IMR-90 (cell line): ENCODE measurements at regions not wholly inside any gene's neighbourhood (a gene's known extent, or its start where the extent isn't known, plus 50 kb on each side); places are given as distances from the start of the nearest gene placed in this dataset.

Experiments
- ATAC-seq: fragments of 200-7000 bp; cut with Tn5 transposase; 2 replicates; pipeline ENCODE4 v1.9.1; 2020; ENCODE audit warnings: low read depth, mild to moderate bottlenecking, moderate library complexity
- BruUV-seq: library from RNA; stranded (reverse); fragments of 400-500 nt; replicated peaks from 2 replicates; lab custom pipeline; 2021; lab: Mats Ljungman, UMichigan
- CTCF ChIA-PET: fragments of 300-600 bp; formaldehyde crosslinking; extraction: SDS; loops from one replicate; lab custom pipeline; 2021; ENCODE audit warnings: antibody characterized with exemption; lab: Yijun Ruan, JAX
- POLR2A ChIA-PET: fragments of 300-600 bp; sonication (Branson Sonifier 250); formaldehyde crosslinking; loops from one replicate; lab custom pipeline; 2022; ENCODE audit warnings: antibody characterized with exemption; ENCODE audit not compliant: unreplicated experiment; lab: Charles Lee
- DNase-seq: peaks from one replicate; pipeline ENCODE4 v3.0.0; 2013
- H2AFZ ChIP-seq: replicated peaks from 2 replicates; pipeline ENCODE3; 2013; ENCODE audit warnings: low read length, mild to moderate bottlenecking; ENCODE audit not compliant: poor library complexity
- H2AK5ac ChIP-seq: 2 replicates; pipeline ENCODE4 v1.6.1; 2013; ENCODE audit warnings: low read depth, low read length, inconsistent platforms
- H2AK9ac ChIP-seq: replicated peaks from 2 replicates; pipeline ENCODE3; 2013; ENCODE audit warnings: mild to moderate bottlenecking, low read depth, low read length, moderate library complexity; ENCODE audit not compliant: poor library complexity
- H2BK120ac ChIP-seq: 2 replicates; pipeline ENCODE4 v1.6.1; 2013; ENCODE audit warnings: low read depth, low read length, inconsistent platforms
- H2BK15ac ChIP-seq: 3 replicates; pipeline ENCODE4 v1.6.1; 2013; ENCODE audit warnings: low read depth, low read length, inconsistent platforms
- H2BK20ac ChIP-seq: 2 replicates; pipeline ENCODE4 v1.6.1; 2013; ENCODE audit warnings: low read depth, mild to moderate bottlenecking, inconsistent platforms, low read length, moderate library complexity
- H2BK5ac ChIP-seq: 2 replicates; pipeline ENCODE4 v1.6.1; 2013; ENCODE audit warnings: mild to moderate bottlenecking, low read depth, low read length, inconsistent platforms; ENCODE audit not compliant: poor library complexity, severe bottlenecking
- H3K14ac ChIP-seq: replicated peaks from 2 replicates; pipeline ENCODE4 v1.6.1; 2013; ENCODE audit warnings: low read depth, low read length, inconsistent platforms
- H3K18ac ChIP-seq: 2 replicates; pipeline ENCODE4 v1.6.1; 2013; ENCODE audit warnings: low read depth, low read length, control low read depth
- H3K23ac ChIP-seq: 2 replicates; pipeline ENCODE4 v1.6.1; 2013; ENCODE audit warnings: low read depth, low read length, inconsistent platforms
- H3K27ac ChIP-seq: 2 replicates; pipeline ENCODE4 v1.5.1; 2013; ENCODE audit warnings: mild to moderate bottlenecking, control low read depth, low read length; ENCODE audit not compliant: insufficient read depth
- H3K27me3 ChIP-seq: 2 replicates; pipeline ENCODE4 v1.6.1; 2013; ENCODE audit warnings: low read length; ENCODE audit not compliant: control insufficient read depth, insufficient read depth
- H3K36me3 ChIP-seq: 2 replicates; pipeline ENCODE4 v1.6.1; 2013; ENCODE audit warnings: low read length, mixed read lengths; ENCODE audit not compliant: control insufficient read depth, insufficient read depth
- H3K4ac ChIP-seq: 2 replicates; pipeline ENCODE4 v1.6.1; 2013; ENCODE audit warnings: low read depth, low read length, inconsistent platforms
- H3K4me1 ChIP-seq: 2 replicates; pipeline ENCODE4 v1.6.1; 2013; ENCODE audit warnings: low read length, mixed read lengths; ENCODE audit not compliant: control insufficient read depth, insufficient read depth
- H3K4me2 ChIP-seq: 2 replicates; pipeline ENCODE4 v1.6.1; 2013; ENCODE audit warnings: low read depth, mild to moderate bottlenecking, control low read depth, low read length, moderate library complexity
- H3K4me3 ChIP-seq: 2 replicates; pipeline ENCODE4 v1.5.1; 2013; ENCODE audit warnings: low read depth, mild to moderate bottlenecking, control low read depth, low read length, moderate library complexity; ENCODE audit not compliant: insufficient read depth
- H3K56ac ChIP-seq: 2 replicates; pipeline ENCODE4 v1.6.1; 2013; ENCODE audit warnings: low read length, inconsistent platforms; ENCODE audit not compliant: insufficient read depth; ENCODE audit errors: extremely low read depth
- H3K79me1 ChIP-seq, 2 experiments: 2 replicates each; pipeline ENCODE4 v1.6.1; 2013; ENCODE audit warnings: low read length in 2 of 2, inconsistent platforms in 1 of 2, low read depth in 1 of 2
- H3K9ac ChIP-seq: 2 replicates; pipeline ENCODE4 v1.6.1; 2013; ENCODE audit warnings: low read depth, low read length, control low read depth
- H3K9me1 ChIP-seq: 2 replicates; pipeline ENCODE4 v1.6.1; 2013; ENCODE audit warnings: low read length, inconsistent platforms; ENCODE audit not compliant: insufficient read depth
- H3K9me3 ChIP-seq: 2 replicates; pipeline ENCODE4 v1.6.1; 2013; ENCODE audit warnings: low read length; ENCODE audit not compliant: control insufficient read depth, insufficient read depth
- H4K20me1 ChIP-seq: 2 replicates; pipeline ENCODE4 v1.6.1; 2013; ENCODE audit warnings: low read length, inconsistent platforms; ENCODE audit not compliant: insufficient read depth
- H4K5ac ChIP-seq: 2 replicates; pipeline ENCODE4 v1.6.1; 2013; ENCODE audit warnings: mild to moderate bottlenecking, low read depth, low read length, control low read depth
- H4K8ac ChIP-seq, 2 experiments: 2 replicates each; pipeline ENCODE4 v1.6.1; 2013; ENCODE audit warnings: low read depth in 2 of 2, low read length in 2 of 2, control low read depth in 1 of 2, inconsistent platforms in 1 of 2
- H4K91ac ChIP-seq: 2 replicates; pipeline ENCODE4 v1.6.1; 2013; ENCODE audit warnings: low read depth, low read length, inconsistent platforms; ENCODE audit not compliant: insufficient read depth
- MAFK ChIP-seq: IDR thresholded peaks from 2 replicates; pipeline ENCODE4 v1.6.1; 2012; ENCODE audit warnings: low read depth, low read length, improper control_type of control experiment
- MXI1 ChIP-seq: IDR thresholded peaks from 2 replicates; pipeline ENCODE4 v1.6.1; 2012; ENCODE audit warnings: low read depth, mild to moderate bottlenecking, low read length, moderate library complexity, borderline replicate concordance
- RAD21 ChIP-seq: IDR thresholded peaks from 2 replicates; pipeline ENCODE4 v1.6.1; 2012; ENCODE audit warnings: low read length, improper control_type of control experiment
- SMC3 ChIP-seq: fragments of 150-350 bp; IDR thresholded peaks from 2 replicates; pipeline ENCODE4 v1.6.1; 2016; ENCODE audit warnings: low read depth, mild to moderate bottlenecking, antibody characterized with exemption, low read length, moderate library complexity
- USF2 ChIP-seq: fragments of 150-350 bp; IDR thresholded peaks from 2 replicates; pipeline ENCODE4 v1.6.1; 2017; ENCODE audit warnings: mild to moderate bottlenecking, antibody characterized with exemption, low read length, low read depth
- WGBS, 2 experiments: methylation state at CpG; one replicate each; pipeline versions ENCODE4 v1.1.5 to v1.1.7; 2013; ENCODE audit warnings: missing lambda C conversion rate in 2 of 2; ENCODE audit not compliant: insufficient read length in 1 of 2; ENCODE audit errors: extremely low coverage in 2 of 2; 5-methylcytosine and 5-hydroxymethylcytosine counted together
- dilution Hi-C: fragments of 300-500 bp; cut with HindIII; formaldehyde crosslinking; loops from one replicate; pipeline ENCODE4 v1.14.3; 2018; ENCODE audit warnings: low sequenced_read_pairs; ENCODE audit not compliant: unreplicated experiment
- in situ Hi-C: fragments of 300-500 bp; cut with MboI; formaldehyde crosslinking; loops from 3 replicates; pipeline ENCODE4 v1.14.3; 2019; ENCODE audit warnings: low sequenced_read_pairs, inconsistent platforms, mixed read lengths
- intact Hi-C: fragments of 100-400 bp; cut with micrococcal nuclease; formaldehyde crosslinking; loops from 2 replicates; pipeline ENCODE4 v1.10.0; 2022
- TF ChIP-seq, protein P1 (sequence below): fragments of 150-350 bp; IDR thresholded peaks from 2 replicates; pipeline ENCODE4 v1.6.1; 2016; ENCODE audit warnings: low read depth, mild to moderate bottlenecking, low read length, moderate library complexity, borderline replicate concordance

DNA sequence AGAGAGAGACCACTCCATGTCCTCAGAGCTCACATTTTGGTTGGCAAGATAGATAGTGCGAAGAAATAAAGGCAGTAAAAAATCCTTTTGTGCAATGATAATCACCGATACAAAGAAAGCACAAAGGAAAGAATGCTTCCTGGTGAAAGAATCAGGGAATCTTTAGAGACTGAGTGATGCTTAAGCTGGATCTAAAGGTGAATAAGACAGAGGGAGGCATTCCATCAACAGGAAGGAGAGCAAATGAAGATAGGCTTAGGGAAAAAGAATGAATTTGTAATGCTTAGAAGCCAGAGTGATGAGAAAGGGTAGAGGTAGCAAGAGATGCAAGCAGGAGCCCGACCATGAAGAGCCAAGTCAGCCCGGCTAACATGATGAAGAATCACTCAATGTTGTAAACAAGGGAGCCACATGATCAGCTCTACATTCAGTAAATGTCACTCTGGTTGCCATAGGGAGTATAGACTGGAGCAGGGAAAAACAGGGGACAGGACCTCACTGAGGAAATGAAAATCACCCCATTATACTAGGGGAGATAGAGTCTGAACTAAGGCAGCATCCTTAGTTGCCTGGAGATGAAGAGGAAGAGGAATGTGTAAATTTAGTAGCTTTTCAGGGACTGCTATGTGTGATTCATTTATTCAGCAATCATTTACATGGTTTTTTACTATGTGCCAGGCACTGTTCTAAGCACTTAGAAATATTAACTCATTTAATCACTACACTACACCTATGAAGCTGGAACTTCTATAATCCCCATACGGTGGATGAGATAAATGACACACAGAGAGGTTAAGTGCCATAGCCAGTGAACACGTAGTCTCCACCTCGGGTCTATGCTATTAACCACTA, 402.6 kb upstream of the NFIA start (continued):
- no peak for TF ChIP-seq MAFK

DNA sequence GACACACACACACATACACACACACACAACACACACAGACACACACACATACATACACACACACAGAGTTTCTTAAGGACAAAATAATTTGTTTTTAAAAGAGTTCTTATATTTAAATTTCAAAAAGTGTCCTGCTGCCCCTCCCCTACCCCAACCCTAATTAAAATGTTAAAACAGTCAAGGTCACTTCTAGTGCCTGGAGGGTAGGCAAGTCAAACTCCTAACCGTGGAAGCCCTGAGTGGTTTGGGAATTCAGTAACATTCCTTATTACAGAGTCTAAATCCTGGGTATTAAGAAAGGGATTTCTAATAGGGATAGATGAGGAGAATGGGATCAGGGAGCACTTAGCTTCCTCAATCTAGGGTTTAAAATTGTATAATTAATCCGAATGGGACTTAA, 403.6 kb upstream of the NFIA start:
- H3K4me2 ChIP-seq = no peak overlapping the region
- H3K4ac ChIP-seq = no peak overlapping the region
- no peaks in the 10 kb centered on the region for H3K36me3 ChIP-seq
- no peak overlapping the region for H3K27ac ChIP-seq
- no peak for ATAC-seq
- in situ Hi-C loops (no loop called here), dilution Hi-C loops (no loop called here), intact Hi-C loops (no loop called here)
- H2AK9ac ChIP-seq = no peak overlapping the region
- no peak overlapping the region for H2BK15ac ChIP-seq
- H2AK5ac ChIP-seq = no peak overlapping the region
- H3K4me3 ChIP-seq = no peak overlapping the region
- TF ChIP-seq USF2 = no peak
- no peak for TF ChIP-seq MXI1
- no peak for TF ChIP-seq SMC3
- no peak for TF ChIP-seq RAD21
- TF ChIP-seq, protein P1, sequence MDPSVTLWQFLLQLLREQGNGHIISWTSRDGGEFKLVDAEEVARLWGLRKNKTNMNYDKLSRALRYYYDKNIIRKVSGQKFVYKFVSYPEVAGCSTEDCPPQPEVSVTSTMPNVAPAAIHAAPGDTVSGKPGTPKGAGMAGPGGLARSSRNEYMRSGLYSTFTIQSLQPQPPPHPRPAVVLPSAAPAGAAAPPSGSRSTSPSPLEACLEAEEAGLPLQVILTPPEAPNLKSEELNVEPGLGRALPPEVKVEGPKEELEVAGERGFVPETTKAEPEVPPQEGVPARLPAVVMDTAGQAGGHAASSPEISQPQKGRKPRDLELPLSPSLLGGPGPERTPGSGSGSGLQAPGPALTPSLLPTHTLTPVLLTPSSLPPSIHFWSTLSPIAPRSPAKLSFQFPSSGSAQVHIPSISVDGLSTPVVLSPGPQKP = no peak
- H4K20me1 ChIP-seq = no peaks in the 10 kb centered on the region
- no peak overlapping the region for H2AFZ ChIP-seq
- no peak overlapping the region for H4K8ac ChIP-seq
- H4K5ac ChIP-seq = no peak overlapping the region
- no peak overlapping the region for H3K9ac ChIP-seq
- DNase-seq = no peak
- H3K56ac ChIP-seq = no peak overlapping the region
- no peak overlapping the region for H4K91ac ChIP-seq
- no peaks in the 10 kb centered on the region for H3K4me1 ChIP-seq
- no peak overlapping the region for H2BK20ac ChIP-seq
- no peaks in the 10 kb centered on the region for H3K27me3 ChIP-seq
- ChIA-PET CTCF (interaction anchor here (0.7 kb wide), 1 partner anchor 20 kb away, joined by 4 read pairs; no protein-coding TSS in a partner anchor), POLR2A (no interaction called here)
- H3K23ac ChIP-seq = no peak overlapping the region
- H3K9me1 ChIP-seq = no peaks in the 10 kb centered on the region
- peaks cover 16% of the 10 kb centered on the region for H3K9me3 ChIP-seq
- BruUV-seq = no TSS peak
- H3K18ac ChIP-seq = no peak overlapping the region
- H2BK5ac ChIP-seq = no peak overlapping the region
- H2BK120ac ChIP-seq = no peak overlapping the region
- WGBS, 2 experiments = no CpG with 5 or more reads among the region's 2 CpGs
- H3K14ac ChIP-seq = no peak overlapping the region
- no peaks in the 10 kb centered on the region for H3K79me1 ChIP-seq
